Embryonic facial prominence (tissue), 1 donor: ENCODE measurements at regions not wholly inside any gene's neighbourhood (a gene's known extent, or its start where the extent isn't known, plus 50 kb on each side); places are given as distances from the start of the nearest gene placed in this dataset.

Experiments used
- DNase-seq: peaks from one replicate; pipeline ENCODE4 v3.0.0-alpha.2; 2016; ENCODE audit errors: extremely low spot score

GRCh38 chr12:58988643-58989344 lies 68.5 kb upstream of the LRIG3 start:
- DNase-seq = no peak

DNA sequence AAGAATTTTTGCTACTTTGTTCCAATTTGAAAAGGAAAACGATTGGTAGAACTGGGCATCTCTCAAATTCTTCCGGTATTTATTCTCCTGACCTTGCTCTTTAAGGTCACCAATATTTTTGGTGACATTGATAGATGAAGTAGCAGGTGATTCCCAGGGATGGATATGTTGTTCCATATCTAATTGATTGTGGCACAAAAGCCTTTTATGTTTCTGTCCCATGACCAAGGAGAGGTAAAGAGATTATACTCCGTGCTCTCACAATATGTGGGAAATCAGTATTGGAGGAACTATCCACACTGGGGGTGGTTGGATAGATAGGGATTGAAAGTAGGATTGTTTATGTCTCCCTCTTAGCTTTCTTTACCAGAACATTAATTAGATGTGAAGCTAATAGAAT lies 61.7 kb upstream of the LRIG3 start:
- no peak for DNase-seq

DNA sequence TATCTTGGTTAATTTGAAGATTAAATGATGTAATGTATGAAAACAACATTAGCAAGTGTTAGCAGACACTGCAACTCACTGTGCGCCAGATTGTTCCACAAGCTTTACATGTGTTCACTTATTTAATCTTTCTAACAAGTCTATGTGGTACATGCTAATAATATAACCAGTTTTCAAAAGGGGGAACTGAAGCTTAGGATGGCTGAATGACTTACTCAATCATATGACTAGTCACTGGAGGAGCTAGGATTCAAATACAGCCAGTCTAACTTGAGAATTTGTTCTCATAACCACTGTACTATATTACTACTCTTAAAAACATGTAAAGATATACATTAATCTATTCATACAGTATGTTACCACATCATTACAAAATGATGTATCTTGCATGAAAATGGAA lies 60.5 kb upstream of the LRIG3 start:
- no peak for DNase-seq

GRCh38 chr12:58978717-58979116 lies 58.4 kb upstream of the LRIG3 start:
- DNase-seq = no peak

- DNase-seq = no peak
Measured at GRCh38 chr12:58977476-58977875, 57.2 kb upstream of the LRIG3 start.

DNA sequence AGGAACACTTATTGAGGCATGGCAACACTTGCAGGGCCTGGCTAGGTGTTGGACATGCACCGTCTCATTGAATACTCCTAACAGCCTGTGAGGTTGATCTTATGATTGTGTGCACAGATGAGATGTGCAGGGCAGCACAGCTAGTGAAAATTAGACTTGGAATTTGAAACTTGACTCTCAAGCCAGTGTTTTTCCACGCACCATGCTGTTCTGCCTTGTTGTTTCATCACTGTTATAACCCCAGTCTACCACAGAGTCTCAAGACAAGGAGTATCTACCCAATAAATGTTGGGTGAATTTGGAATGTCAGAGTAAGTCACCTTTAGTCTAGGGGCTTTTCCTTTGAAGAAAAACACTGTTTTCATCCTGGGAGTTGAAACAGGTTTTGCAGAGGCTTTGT lies 55.8 kb upstream of the LRIG3 start:
- DNase-seq = no peak
